K562 (cell line): ENCODE measurements at regions not wholly inside any gene's neighbourhood (a gene's known extent, or its start where the extent isn't known, plus 50 kb on each side); places are given as distances from the start of the nearest gene placed in this dataset.

Experiments used
- ATAC-seq: fragments of 200-7000 bp; cut with Tn5 transposase; 3 replicates; pipeline ENCODE4 v1.9.1; 2020; ENCODE audit warnings: moderate library complexity
- BruUV-seq: library from RNA; stranded (reverse); fragments of 400-500 nt; replicated peaks from 2 replicates; lab custom pipeline; 2021; lab: Mats Ljungman, UMichigan
- CTCF ChIA-PET: fragments of 300-600 bp; formaldehyde crosslinking; extraction: SDS; loops from one replicate; lab custom pipeline; 2021; ENCODE audit warnings: low intra/inter-chr PET ratio; lab: Yijun Ruan, JAX
- POLR2A ChIA-PET: fragments of 300-600, 350-650 bp; sonication (Branson Sonifier 250); formaldehyde crosslinking; extraction: SDS; loops from one replicate; lab custom pipeline; 2021; ENCODE audit warnings: antibody characterized with exemption, inconsistent platforms; lab: Yijun Ruan, JAX
- DNase-seq, 4 experiments: peaks; one replicate each; pipeline versions ENCODE4 v3.0.0 to v3.0.0-alpha.2; 2011 to 2018; ENCODE audit warnings: low spot score in 3 of 4, mixed read lengths in 3 of 4; ENCODE audit errors: extremely low read depth in 1 of 4
- FAIRE-seq: peaks from 2 replicates; lab custom pipeline; 2011; peaks lifted over from hg19 to GRCh38; lab: Jason Lieb, UNC
- H2AFZ ChIP-seq: 2 replicates; pipeline ENCODE4 v1.6.0; 2011; ENCODE audit warnings: low read depth, low read length, control low read depth, inconsistent platforms
- H3K27ac ChIP-seq: fragments of 200-600 bp; 3 replicates; pipeline ENCODE4 v1.8.0; 2011; ENCODE audit warnings: low read depth, mild to moderate bottlenecking, control low read depth, inconsistent platforms, low read length, moderate library complexity, mixed read lengths; ENCODE audit errors: extremely low read depth
- H3K27me3 ChIP-seq, 2 experiments: fragments of 300-600 bp in 1 of 2; 2 replicates in 1 of 2; 3 replicates in 1 of 2; pipeline versions ENCODE4 v1.6.0 to v1.8.0; 2011; ENCODE audit warnings: inconsistent platforms in 2 of 2, low read length in 2 of 2, mild to moderate bottlenecking in 1 of 2, mixed read lengths in 1 of 2, moderate library complexity in 1 of 2; ENCODE audit not compliant: control insufficient read depth in 2 of 2, insufficient read depth in 2 of 2
- H3K36me3 ChIP-seq: fragments of 300-600 bp; 3 replicates; pipeline ENCODE4 v1.8.0; 2011; ENCODE audit warnings: mild to moderate bottlenecking, low read length, inconsistent platforms; ENCODE audit not compliant: control insufficient read depth, insufficient read depth
- H3K4me1 ChIP-seq, 2 experiments: fragments of 200-600 bp in 1 of 2; replicated peaks in 1 of 2; 2 replicates in 1 of 2; 3 replicates in 1 of 2; pipeline versions ENCODE4 v1.5.1 to v1.8.0; 2011; ENCODE audit warnings: inconsistent platforms in 2 of 2, low read length in 2 of 2, mild to moderate bottlenecking in 1 of 2, mixed read lengths in 1 of 2, moderate library complexity in 1 of 2; ENCODE audit not compliant: control insufficient read depth in 2 of 2, insufficient read depth in 2 of 2
- H3K4me2 ChIP-seq: 2 replicates; pipeline ENCODE4 v1.6.1; 2011; ENCODE audit warnings: low read length, control low read depth, inconsistent platforms, mixed read lengths; ENCODE audit not compliant: insufficient read depth
- H3K4me3 ChIP-seq: fragments of 200-600 bp; sonication (generic), shearing (Covaris generic); 2 replicates; pipeline ENCODE4 v1.5.1; 2016; ENCODE audit warnings: control low read depth, inconsistent platforms
- H3K79me2 ChIP-seq: fragments of 200-600 bp; 3 replicates; pipeline ENCODE4 v1.8.0; 2011; ENCODE audit warnings: low read length, inconsistent platforms; ENCODE audit not compliant: control insufficient read depth, insufficient read depth
- H3K9ac ChIP-seq, 2 experiments: 2 replicates each; pipeline versions ENCODE4 v1.6.0 to v1.6.1; 2011; ENCODE audit warnings: low read depth in 2 of 2, low read length in 2 of 2, control low read depth in 1 of 2, inconsistent platforms in 1 of 2, mild to moderate bottlenecking in 1 of 2, mixed read lengths in 1 of 2; ENCODE audit not compliant: insufficient read depth in 1 of 2
- H3K9me1 ChIP-seq: one replicate; pipeline ENCODE4 v1.6.0; 2011; ENCODE audit warnings: inconsistent platforms, mild to moderate bottlenecking, low read length, moderate library complexity; ENCODE audit not compliant: control insufficient read depth, insufficient read depth
- H3K9me3 ChIP-seq: replicated peaks from 2 replicates; pipeline ENCODE4 v1.5.1; 2011; ENCODE audit warnings: low read depth, low read length, inconsistent platforms; ENCODE audit not compliant: control insufficient read depth, insufficient read depth
- H4K20me1 ChIP-seq: replicated peaks from 2 replicates; pipeline ENCODE4 v1.6.1; 2011; ENCODE audit warnings: low read length, inconsistent platforms, mixed read lengths; ENCODE audit not compliant: control insufficient read depth, insufficient read depth
- PHB ChIP-seq: fragments of 250-450 bp; sonication (Bioruptor Pico); IDR thresholded peaks from 2 replicates; pipeline ENCODE4 v1.5.0; 2021
- ZNF695 ChIP-seq: fragments of 450-650 bp; formaldehyde crosslinking; IDR thresholded peaks from 2 replicates; pipeline ENCODE4 v1.4.0; 2020; ENCODE audit warnings: mild to moderate bottlenecking, moderate library complexity
- ZNF766 ChIP-seq: fragments of 200-800 bp; sonication (Bioruptor generic); conservative IDR thresholded peaks from 2 replicates; pipeline ENCODE4 v1.6.1; 2016; ENCODE audit warnings: missing genetic modification characterization, missing compliant biosample characterization
- WGBS: fragments of 100-300 bp; shearing (Covaris generic); methylation state at CpG from one replicate; pipeline ENCODE4 v1.1.6; 2016; ENCODE audit warnings: low coverage, mixed read lengths; ENCODE audit not compliant: insufficient coverage; ENCODE audit errors: missing lambda C conversion rate; 5-methylcytosine and 5-hydroxymethylcytosine counted together
- in situ Hi-C: fragments of 300-500 bp; cut with MboI; formaldehyde crosslinking; loops from 4 replicates; pipeline ENCODE4 v1.15.0; 2018; ENCODE audit warnings: inconsistent platforms, mixed read lengths
- intact Hi-C: fragments of 100-400 bp; cut with micrococcal nuclease; formaldehyde crosslinking; loops from 2 replicates; pipeline ENCODE4 v1.14.2; 2022
- TF ChIP-seq, protein P1 (sequence below): sonication (generic); formaldehyde crosslinking; IDR thresholded peaks from 2 replicates; pipeline ENCODE4 v1.9.0; 2022; ENCODE audit warnings: mild to moderate bottlenecking, missing genetic modification reagents
- TF ChIP-seq, protein P2 (sequence below): sonication (generic); formaldehyde crosslinking; IDR thresholded peaks from 2 replicates; pipeline ENCODE4 v1.8.1; 2023; ENCODE audit warnings: missing genetic modification reagents, mild to moderate bottlenecking, borderline replicate concordance
- TF ChIP-seq, protein P3 (sequence below): fragments of 450-650 bp; IDR thresholded peaks from 2 replicates; pipeline ENCODE4 v1.6.1; 2016; ENCODE audit warnings: low read depth, mild to moderate bottlenecking, moderate library complexity
- TF ChIP-seq, protein P4 (sequence below): fragments of 450-650 bp; IDR thresholded peaks from one replicate; pipeline ENCODE4 v1.6.1; 2018; ENCODE audit warnings: mild to moderate bottlenecking, moderate library complexity; ENCODE audit not compliant: partially characterized antibody
- TF ChIP-seq, protein P5 (sequence below): fragments of 250-450 bp; sonication (Bioruptor Pico); IDR thresholded peaks from 2 replicates; pipeline ENCODE4 v1.5.0; 2020; ENCODE audit warnings: mild to moderate bottlenecking

DNA sequence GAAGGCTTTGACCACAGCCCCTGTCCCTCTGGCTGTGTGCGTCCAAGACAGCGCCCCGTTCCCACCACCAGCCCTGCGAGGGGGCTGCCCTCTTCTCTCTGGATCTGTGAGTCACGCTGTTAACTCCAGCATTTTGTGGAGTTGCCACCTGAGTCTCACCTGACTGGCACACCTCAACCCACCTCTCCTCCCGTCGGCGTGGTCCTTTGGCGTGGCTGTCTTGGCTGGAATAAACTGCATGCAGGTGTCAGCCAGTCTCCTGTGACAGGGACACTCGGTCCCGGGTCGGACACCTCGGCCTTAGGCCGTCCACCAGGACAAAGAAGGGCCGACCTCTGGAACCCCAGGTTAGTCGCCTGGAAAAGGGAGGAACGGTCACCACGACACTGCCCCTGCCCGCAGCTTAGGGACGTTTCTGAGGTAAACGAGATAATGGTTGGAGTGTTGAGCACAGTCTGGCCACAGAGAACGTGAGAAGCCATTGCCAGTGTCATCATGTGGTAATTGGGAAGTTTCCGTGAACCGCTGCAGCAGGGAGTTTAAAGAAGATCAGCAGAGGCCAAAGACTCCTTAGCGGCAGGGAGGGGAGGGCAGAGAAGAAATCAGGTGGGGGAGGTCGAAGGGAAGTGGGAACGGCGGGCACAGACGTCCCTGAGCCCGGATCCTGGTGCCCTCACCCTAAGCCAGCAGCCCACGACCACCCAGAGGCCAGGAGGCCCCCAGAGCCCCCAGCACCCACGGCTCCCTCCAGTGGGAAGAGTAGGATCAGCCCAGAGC is 73.6 kb upstream of the FAM20C start:
- ATAC-seq (0 out of 3 replicates have a peak, but pooled peaks have one; percentile 17), FAIRE-seq (no peak), DNase-seq (no peak)
- in situ Hi-C loops = loop anchor here (5.0 kb wide), 1 partner anchor 63 kb away; no protein-coding TSS in a partner anchor
- Histone ChIP-seq H3K4me3 (no peak overlapping the region), H3K27me3 (peaks cover 60 to 79% of the 10 kb centered on the region in 2 experiments), H4K20me1 (peaks cover 10% of the 10 kb centered on the region; the same call in 1 of the 2 replicates), H3K9me1 (no peaks in the 10 kb centered on the region), H3K9ac (peak overlapping the region in 1 of 2 experiments; percentile 43; a peak in 1 of 4 replicates), H2AFZ (no peak overlapping the region), H3K9me3 (no peaks in the 10 kb centered on the region), H3K27ac (no peak overlapping the region), H3K4me2 (no peak overlapping the region), H3K36me3 (no peaks in the 10 kb centered on the region), H3K4me1 (peaks cover 7 to 26% of the 10 kb centered on the region in 2 experiments; a peak in 3 of 5 replicates), H3K79me2 (no peaks in the 10 kb centered on the region)
- 3% methylated on average over 27 of the region's 32 CpGs for WGBS
- POLR2A ChIA-PET = no interaction called here
- intact Hi-C loops = no loop called here
- CTCF ChIA-PET = no interaction called here
- BruUV-seq = no TSS peak
- TF ChIP-seq ZNF695 (CRISPR knock-in tag) (no peak), PHB (CRISPR knock-in tag) (no peak), ZNF766 (CRISPR knock-in tag) (no peak)
- TF ChIP-seq, protein P1, sequence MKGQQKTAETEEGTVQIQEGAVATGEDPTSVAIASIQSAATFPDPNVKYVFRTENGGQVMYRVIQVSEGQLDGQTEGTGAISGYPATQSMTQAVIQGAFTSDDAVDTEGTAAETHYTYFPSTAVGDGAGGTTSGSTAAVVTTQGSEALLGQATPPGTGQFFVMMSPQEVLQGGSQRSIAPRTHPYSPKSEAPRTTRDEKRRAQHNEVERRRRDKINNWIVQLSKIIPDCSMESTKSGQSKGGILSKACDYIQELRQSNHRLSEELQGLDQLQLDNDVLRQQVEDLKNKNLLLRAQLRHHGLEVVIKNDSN (CRISPR knock-in tag) = no peak
- TF ChIP-seq, protein P2, sequence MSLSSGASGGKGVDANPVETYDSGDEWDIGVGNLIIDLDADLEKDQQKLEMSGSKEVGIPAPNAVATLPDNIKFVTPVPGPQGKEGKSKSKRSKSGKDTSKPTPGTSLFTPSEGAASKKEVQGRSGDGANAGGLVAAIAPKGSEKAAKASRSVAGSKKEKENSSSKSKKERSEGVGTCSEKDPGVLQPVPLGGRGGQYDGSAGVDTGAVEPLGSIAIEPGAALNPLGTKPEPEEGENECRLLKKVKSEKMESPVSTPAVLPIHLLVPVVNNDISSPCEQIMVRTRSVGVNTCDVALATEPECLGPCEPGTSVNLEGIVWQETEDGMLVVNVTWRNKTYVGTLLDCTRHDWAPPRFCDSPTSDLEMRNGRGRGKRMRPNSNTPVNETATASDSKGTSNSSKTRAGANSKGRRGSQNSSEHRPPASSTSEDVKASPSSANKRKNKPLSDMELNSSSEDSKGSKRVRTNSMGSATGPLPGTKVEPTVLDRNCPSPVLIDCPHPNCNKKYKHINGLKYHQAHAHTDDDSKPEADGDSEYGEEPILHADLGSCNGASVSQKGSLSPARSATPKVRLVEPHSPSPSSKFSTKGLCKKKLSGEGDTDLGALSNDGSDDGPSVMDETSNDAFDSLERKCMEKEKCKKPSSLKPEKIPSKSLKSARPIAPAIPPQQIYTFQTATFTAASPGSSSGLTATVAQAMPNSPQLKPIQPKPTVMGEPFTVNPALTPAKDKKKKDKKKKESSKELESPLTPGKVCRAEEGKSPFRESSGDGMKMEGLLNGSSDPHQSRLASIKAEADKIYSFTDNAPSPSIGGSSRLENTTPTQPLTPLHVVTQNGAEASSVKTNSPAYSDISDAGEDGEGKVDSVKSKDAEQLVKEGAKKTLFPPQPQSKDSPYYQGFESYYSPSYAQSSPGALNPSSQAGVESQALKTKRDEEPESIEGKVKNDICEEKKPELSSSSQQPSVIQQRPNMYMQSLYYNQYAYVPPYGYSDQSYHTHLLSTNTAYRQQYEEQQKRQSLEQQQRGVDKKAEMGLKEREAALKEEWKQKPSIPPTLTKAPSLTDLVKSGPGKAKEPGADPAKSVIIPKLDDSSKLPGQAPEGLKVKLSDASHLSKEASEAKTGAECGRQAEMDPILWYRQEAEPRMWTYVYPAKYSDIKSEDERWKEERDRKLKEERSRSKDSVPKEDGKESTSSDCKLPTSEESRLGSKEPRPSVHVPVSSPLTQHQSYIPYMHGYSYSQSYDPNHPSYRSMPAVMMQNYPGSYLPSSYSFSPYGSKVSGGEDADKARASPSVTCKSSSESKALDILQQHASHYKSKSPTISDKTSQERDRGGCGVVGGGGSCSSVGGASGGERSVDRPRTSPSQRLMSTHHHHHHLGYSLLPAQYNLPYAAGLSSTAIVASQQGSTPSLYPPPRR = 0 out of 2 replicates have a peak, but pooled peaks have one; percentile 50
- TF ChIP-seq, protein P3, sequence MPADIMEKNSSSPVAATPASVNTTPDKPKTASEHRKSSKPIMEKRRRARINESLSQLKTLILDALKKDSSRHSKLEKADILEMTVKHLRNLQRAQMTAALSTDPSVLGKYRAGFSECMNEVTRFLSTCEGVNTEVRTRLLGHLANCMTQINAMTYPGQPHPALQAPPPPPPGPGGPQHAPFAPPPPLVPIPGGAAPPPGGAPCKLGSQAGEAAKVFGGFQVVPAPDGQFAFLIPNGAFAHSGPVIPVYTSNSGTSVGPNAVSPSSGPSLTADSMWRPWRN = no peak
- TF ChIP-seq, protein P4, sequence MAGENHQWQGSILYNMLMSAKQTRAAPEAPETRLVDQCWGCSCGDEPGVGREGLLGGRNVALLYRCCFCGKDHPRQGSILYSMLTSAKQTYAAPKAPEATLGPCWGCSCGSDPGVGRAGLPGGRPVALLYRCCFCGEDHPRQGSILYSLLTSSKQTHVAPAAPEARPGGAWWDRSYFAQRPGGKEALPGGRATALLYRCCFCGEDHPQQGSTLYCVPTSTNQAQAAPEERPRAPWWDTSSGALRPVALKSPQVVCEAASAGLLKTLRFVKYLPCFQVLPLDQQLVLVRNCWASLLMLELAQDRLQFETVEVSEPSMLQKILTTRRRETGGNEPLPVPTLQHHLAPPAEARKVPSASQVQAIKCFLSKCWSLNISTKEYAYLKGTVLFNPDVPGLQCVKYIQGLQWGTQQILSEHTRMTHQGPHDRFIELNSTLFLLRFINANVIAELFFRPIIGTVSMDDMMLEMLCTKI = no peak
- TF ChIP-seq, protein P5, sequence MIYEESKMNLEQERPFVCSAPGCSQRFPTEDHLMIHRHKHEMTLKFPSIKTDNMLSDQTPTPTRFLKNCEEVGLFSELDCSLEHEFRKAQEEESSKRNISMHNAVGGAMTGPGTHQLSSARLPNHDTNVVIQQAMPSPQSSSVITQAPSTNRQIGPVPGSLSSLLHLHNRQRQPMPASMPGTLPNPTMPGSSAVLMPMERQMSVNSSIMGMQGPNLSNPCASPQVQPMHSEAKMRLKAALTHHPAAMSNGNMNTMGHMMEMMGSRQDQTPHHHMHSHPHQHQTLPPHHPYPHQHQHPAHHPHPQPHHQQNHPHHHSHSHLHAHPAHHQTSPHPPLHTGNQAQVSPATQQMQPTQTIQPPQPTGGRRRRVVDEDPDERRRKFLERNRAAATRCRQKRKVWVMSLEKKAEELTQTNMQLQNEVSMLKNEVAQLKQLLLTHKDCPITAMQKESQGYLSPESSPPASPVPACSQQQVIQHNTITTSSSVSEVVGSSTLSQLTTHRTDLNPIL (CRISPR knock-in tag) = no peak
